WTC11 (cell line): ENCODE measurements at regions not wholly inside any gene's neighbourhood (a gene's known extent, or its start where the extent isn't known, plus 50 kb on each side); places are given as distances from the start of the nearest gene placed in this dataset.

ENCODE experiments used
- CBFB ChIP-seq: sonication (generic); formaldehyde crosslinking; IDR thresholded peaks from 2 replicates; pipeline ENCODE4 v1.8.1; 2022; ENCODE audit warnings: mild to moderate bottlenecking, low read depth, missing genetic modification reagents
- ZNF263 ChIP-seq: sonication (generic); formaldehyde crosslinking; IDR thresholded peaks from 2 replicates; pipeline ENCODE4 v1.8.1; 2022; ENCODE audit warnings: low read depth, mild to moderate bottlenecking, moderate library complexity, missing genetic modification reagents

DNA sequence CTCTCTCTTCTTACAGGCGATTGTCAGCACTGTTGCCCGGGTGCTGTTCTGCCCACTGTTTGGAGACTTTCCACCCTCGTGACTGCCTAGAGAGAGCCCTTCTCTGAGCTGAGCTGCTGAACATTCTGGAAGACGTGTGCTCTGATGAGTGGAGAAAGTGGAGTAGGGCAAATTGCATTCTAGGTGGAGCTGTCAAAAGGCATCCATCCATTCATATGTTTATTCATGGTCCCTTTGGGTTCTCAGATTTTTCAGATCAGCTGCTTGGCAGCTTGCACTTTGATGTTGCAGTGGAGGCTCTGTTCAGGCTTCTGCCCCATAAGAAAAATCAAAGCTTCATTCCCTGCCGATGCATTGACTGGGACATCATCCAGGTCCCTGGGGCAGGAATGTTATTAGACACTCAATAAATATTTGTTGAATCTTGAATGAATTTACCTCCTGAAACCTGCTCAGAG lies 120.7 kb upstream of the EEPD1 start:
- TF ChIP-seq CBFB (CRISPR knock-in tag) (no peak), ZNF263 (no peak)
